GM13977 (cell line): ENCODE measurements at regions not wholly inside any gene's neighbourhood (a gene's known extent, or its start where the extent isn't known, plus 50 kb on each side); places are given as distances from the start of the nearest gene placed in this dataset.

Experiments
- DNase-seq: peaks from one replicate; pipeline ENCODE4 v3.0.0; 2012; ENCODE audit warnings: low spot score
- CTCF ChIP-seq: IDR thresholded peaks from 2 replicates; pipeline ENCODE4 v1.5.1; 2012; ENCODE audit warnings: mild to moderate bottlenecking, control low read depth; ENCODE audit not compliant: insufficient read depth; ENCODE audit errors: extremely low read depth, missing control alignments
- in situ Hi-C: fragments of 300-500 bp; cut with MboI; formaldehyde crosslinking; loops from one replicate; pipeline ENCODE4 v1.12.0; 2022; ENCODE audit warnings: low sequenced_read_pairs, low pct_unique_long_range_greater_than_20kb, mixed read lengths, inconsistent platforms; ENCODE audit not compliant: unreplicated experiment

GRCh38 chr2:215808194-215808593 lies 205.2 kb downstream of the MREG start:
- no peak for DNase-seq
- TF ChIP-seq CTCF, result no peak

GRCh38 chr2:215805493-215805892 lies 207.9 kb downstream of the MREG start:
- TF ChIP-seq CTCF, result no peak
- DNase-seq, result no peak
- in situ Hi-C loops, result no loop called here

More at GRCh38 chr2:215808194-215808593, 205.2 kb downstream of the MREG start:
- in situ Hi-C loops, result no loop called here

- DNase-seq, result no peak
- no peak for TF ChIP-seq CTCF
- in situ Hi-C loops, result no loop called here
These were observed 210.2 kb downstream of the MREG start for GRCh38 chr2:215803150-215803549.

GRCh38 chr2:215799194-215799593 lies 214.2 kb downstream of the MREG start:
- TF ChIP-seq CTCF, result no peak
- DNase-seq, result no peak
- in situ Hi-C loops, result no loop called here

- TF ChIP-seq CTCF, result no peak
- DNase-seq, result no peak
- in situ Hi-C loops, result no loop called here
These were observed 215.7 kb downstream of the MREG start for GRCh38 chr2:215797676-215798075.

GRCh38 chr2:215796140-215796855 lies 217.1 kb downstream of the MREG start:
- in situ Hi-C loops, result no loop called here
- TF ChIP-seq CTCF, result no peak
- DNase-seq, result no peak
